ENCODE measurements at regions not wholly inside any gene's neighbourhood (a gene's known extent, or its start where the extent isn't known, plus 50 kb on each side); places are given as distances from the start of the nearest gene placed in this dataset.

- intact Hi-C loops (cut with micrococcal nuclease; ENCODE audit: unreplicated experiment) = no loop called here
- TF ChIP-seq TCF7L2 (IDR thresholded peaks at IDR 0.05; ENCODE audit: low read depth, low read length) (no peak), POLR2AphosphoS5 (IDR thresholded peaks at IDR 0.05; ENCODE audit: low read depth, low read length) (no peak), REST (IDR thresholded peaks at IDR 0.05; ENCODE audit: insufficient read depth in 1 of 2, low read depth in 2 of 2, low read length in 1 of 2) (no peak), SIN3A (IDR thresholded peaks at IDR 0.05; ENCODE audit: borderline replicate concordance, insufficient read depth, low read depth, low read length) (no peak), CTCF (IDR thresholded peaks at IDR 0.05) (no peak)
- no peak overlapping the region for H3K27ac ChIP-seq (ENCODE audit: low read length)
- no peaks in the 10 kb centered on the region for H3K4me1 ChIP-seq (ENCODE audit: control insufficient read depth, insufficient read depth, low read length)
- no peaks in the 10 kb centered on the region for H3K36me3 ChIP-seq (ENCODE audit: control insufficient read depth, insufficient read depth, low read length)
- in situ Hi-C loops (cut with HindIII; ENCODE audit: low pct_unique_long_range_greater_than_20kb, low sequenced_read_pairs) = no loop called here
- ChIA-PET POLR2A (no interaction called here), CTCF (no interaction called here)
- ATAC-seq (no peak), DNase-seq (ENCODE audit: low read depth, low spot score) (no peak)
- no peaks in the 10 kb centered on the region for H3K9me3 ChIP-seq (ENCODE audit: control insufficient read depth, insufficient read depth, low read depth, low read length)
- BruUV-seq (replicated peaks) = no TSS peak
- no peaks in the 10 kb centered on the region for H3K27me3 ChIP-seq (ENCODE audit: control insufficient read depth, insufficient read depth, low read length)
- no peak overlapping the region for H3K4me3 ChIP-seq (ENCODE audit: low read depth in 2 of 2, low read length in 2 of 2)
Observed at GRCh38 chr2:217356142-217356541, 496.3 kb upstream of the TNP1 start.

- H3K4me1 ChIP-seq (ENCODE audit: control insufficient read depth, insufficient read depth, low read length) = no peaks in the 10 kb centered on the region
- no peak overlapping the region for H3K4me3 ChIP-seq (ENCODE audit: low read depth in 2 of 2, low read length in 2 of 2)
- no peaks in the 10 kb centered on the region for H3K27me3 ChIP-seq (ENCODE audit: control insufficient read depth, insufficient read depth, low read length)
- no peaks in the 10 kb centered on the region for H3K9me3 ChIP-seq (ENCODE audit: control insufficient read depth, insufficient read depth, low read depth, low read length)
- H3K36me3 ChIP-seq (ENCODE audit: control insufficient read depth, insufficient read depth, low read length) = no peaks in the 10 kb centered on the region
- DNase-seq (ENCODE audit: low read depth, low spot score) (no peak), ATAC-seq (no peak)
- CTCF ChIA-PET = no interaction called here
- POLR2A ChIA-PET = no interaction called here
- no TSS peak for BruUV-seq (replicated peaks)
- intact Hi-C loops (cut with micrococcal nuclease; ENCODE audit: unreplicated experiment) (no loop called here), in situ Hi-C loops (cut with HindIII; ENCODE audit: low pct_unique_long_range_greater_than_20kb, low sequenced_read_pairs) (no loop called here)
- TF ChIP-seq POLR2AphosphoS5 (IDR thresholded peaks at IDR 0.05; ENCODE audit: low read depth, low read length) (no peak), REST (IDR thresholded peaks at IDR 0.05; ENCODE audit: insufficient read depth in 1 of 2, low read depth in 2 of 2, low read length in 1 of 2) (no peak), TCF7L2 (IDR thresholded peaks at IDR 0.05; ENCODE audit: low read depth, low read length) (no peak), SIN3A (IDR thresholded peaks at IDR 0.05; ENCODE audit: borderline replicate concordance, insufficient read depth, low read depth, low read length) (no peak), CTCF (IDR thresholded peaks at IDR 0.05) (no peak)
- H3K27ac ChIP-seq (ENCODE audit: low read length) = no peak overlapping the region
Observed at GRCh38 chr2:217353591-217353990, 493.7 kb upstream of the TNP1 start.

All from Panc1 (cell line).